ENCODE measurements at regions not wholly inside any gene's neighbourhood (a gene's known extent, or its start where the extent isn't known, plus 50 kb on each side); places are given as distances from the start of the nearest gene placed in this dataset.

GRCh38 chr7:80385508-80385907 is 126.4 kb downstream of the GNAT3 start:
- TF ChIP-seq CTCF (IDR thresholded peaks at IDR 0.05; ENCODE audit: insufficient read depth, low read depth, low read length) (no peak), EZH2 (IDR thresholded peaks at IDR 0.05; ENCODE audit: insufficient read depth, low read length) (no peak)

All from astrocyte (in vitro differentiated cells and primary cell).